Lower leg skin (tissue), 3 donors: ENCODE measurements at regions not wholly inside any gene's neighbourhood (a gene's known extent, or its start where the extent isn't known, plus 50 kb on each side); places are given as distances from the start of the nearest gene placed in this dataset.

Experiments
- CTCF ChIP-seq, 3 donors: fragments of 450-650 bp; IDR thresholded peaks; one replicate each; pipeline ENCODE4 v1.5.1; 2016; ENCODE audit warnings: antibody characterized with exemption in 3 of 3, mild to moderate bottlenecking in 3 of 3, moderate library complexity in 2 of 3
- POLR2A ChIP-seq, 2 donors: fragments of 450-650 bp; IDR thresholded peaks; one replicate each; pipeline ENCODE4 v1.6.1; 2016 to 2017; ENCODE audit warnings: antibody characterized with exemption in 2 of 2, mild to moderate bottlenecking in 1 of 2, moderate library complexity in 1 of 2

- TF ChIP-seq CTCF (IDR thresholded peaks at IDR 0.05) (no peak), POLR2A (IDR thresholded peaks at IDR 0.05) (no peak)
Measured at GRCh38 chr1:206411321-206411720, 59.0 kb upstream of the IKBKE start.
